GM21528 (cell line): ENCODE measurements at regions not wholly inside any gene's neighbourhood (a gene's known extent, or its start where the extent isn't known, plus 50 kb on each side); places are given as distances from the start of the nearest gene placed in this dataset.
"Not testable (repeated sequence)": the region's sequence is repeated elsewhere in the genome, so short reads cannot be mapped to it uniquely, and the experiment has no call there.

Source experiments
- ATAC-seq: cut with Tn5 transposase; IDR thresholded peaks from one replicate; pipeline ENCODE4 v1.9.1; 2021; ENCODE audit warnings: mild to moderate bottlenecking, moderate library complexity; ENCODE audit not compliant: unreplicated experiment, low FRiP score

DNA sequence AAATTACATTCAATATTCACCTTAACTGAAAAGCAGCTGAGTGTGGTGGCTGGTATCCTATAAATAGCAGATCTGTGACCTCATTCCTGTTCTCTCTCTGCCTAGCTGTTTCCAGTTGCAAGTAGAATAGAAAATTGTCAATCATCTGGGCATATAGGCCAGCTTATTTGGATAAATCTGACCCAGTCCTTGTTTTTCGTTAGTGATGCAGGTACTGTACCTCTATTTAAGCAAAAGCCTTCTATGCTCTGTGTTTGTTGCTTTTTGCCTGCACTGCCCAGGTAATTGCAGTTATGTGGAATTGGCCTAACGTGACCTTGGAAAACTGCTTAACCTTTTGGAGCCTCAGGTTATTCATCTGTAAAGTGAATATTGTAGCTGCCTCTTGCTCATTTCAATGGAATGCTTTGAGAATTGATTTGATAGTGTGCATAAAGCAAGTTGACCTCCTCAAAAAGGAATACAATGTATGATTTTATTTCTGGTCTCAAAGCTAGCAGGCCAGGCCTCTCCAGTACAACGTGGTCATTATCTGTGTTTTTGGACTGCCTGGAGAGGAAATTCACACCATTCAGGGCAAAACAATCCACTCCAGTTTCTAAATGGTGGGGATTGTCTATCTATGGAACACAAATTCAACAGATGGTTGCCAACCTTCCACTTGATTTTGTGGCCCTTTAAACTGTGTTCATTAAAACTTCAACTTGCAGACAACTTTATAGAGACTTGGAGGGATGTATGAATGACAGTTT, 508.7 kb upstream of the CITED2 start:
- ATAC-seq: no peak

DNA sequence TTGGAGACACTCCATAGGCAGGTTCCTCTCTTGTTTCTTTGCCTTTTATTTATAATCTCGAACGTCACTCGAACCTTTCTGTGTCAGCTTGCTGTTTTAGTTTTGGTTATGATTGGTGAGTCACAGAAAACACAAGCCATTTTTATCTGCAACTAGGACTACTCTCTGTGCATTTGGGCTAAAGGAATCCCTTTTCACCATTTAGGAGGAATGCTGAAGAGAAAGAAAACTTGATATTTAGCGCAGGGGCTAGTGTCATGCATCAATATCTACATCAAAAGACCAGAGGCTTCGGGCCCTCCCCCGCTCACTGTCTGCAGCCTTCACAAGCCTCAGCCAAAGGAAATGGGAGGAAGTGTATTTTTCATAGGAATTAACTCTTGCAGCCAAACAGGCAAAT, 507.8 kb upstream of the CITED2 start:
- ATAC-seq: peak; percentile 4

DNA sequence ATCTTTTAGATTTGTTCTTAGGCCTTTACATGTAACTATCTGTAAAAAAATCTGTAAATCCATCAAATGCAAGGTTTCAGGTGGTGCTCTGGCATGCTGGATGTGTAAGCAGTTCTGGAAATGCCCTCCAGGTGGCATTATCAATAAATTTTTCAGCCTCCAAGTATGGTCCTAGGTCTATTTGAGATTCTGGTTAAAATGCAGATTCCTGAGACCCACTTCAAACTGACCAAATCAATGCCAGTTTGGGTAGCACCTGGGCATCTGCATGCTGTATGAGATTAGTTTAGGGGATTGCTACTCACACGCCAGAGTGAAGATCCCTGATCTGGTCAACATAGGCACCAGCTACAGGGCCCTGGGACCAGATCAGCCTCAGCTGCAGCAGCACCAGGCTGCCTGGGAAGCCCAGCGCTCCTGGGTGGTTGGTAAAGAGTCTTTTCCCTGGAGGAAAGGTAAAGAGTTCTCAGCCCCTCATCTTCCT, 507.3 kb upstream of the CITED2 start:
- ATAC-seq: peak; percentile 76

DNA sequence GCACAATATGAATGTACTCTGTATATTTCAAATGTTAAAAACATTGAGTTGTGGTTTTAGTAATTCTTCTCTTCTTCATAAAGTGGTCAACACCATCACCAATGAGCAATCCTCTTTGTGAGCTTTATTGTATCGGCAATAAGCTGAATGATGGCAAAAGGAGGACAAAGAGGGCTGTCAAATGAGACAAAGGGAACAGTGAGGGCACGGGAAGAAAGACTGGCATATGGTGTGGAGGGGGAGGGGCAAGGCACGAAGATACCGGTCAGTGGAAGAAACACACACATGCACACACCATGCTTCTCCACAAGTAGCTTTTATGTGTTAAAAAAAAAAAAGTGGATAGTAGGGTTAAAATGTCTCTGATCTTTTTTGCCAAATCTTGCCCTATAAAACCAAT, 506.8 kb upstream of the CITED2 start:
- no peak for ATAC-seq

DNA sequence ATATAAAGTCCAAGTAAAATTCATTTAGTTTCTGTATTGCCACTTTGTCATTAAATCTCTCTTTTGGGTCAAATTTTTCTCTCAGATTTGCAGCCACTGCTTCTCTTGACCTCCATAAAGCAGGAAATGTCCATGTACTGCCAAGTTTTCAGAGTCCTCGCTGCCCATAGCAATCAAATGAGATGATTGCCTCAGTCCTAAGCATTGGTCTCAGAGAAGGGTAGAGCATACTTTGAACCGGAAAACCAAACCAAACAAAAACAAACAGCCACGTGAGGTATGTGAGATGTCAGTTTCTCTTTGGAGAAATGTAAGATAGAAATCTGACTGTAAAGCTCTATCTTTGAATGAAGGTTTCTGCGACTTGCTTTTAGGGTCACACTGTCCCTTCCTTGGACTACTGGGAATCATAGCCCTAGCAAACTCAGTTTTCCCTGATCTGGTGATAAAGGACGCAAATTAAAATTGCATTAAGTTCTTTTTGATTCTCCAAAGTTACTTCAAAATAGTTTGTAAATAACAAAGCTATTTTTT, 505.4 kb upstream of the CITED2 start:
- ATAC-seq: no peak

DNA sequence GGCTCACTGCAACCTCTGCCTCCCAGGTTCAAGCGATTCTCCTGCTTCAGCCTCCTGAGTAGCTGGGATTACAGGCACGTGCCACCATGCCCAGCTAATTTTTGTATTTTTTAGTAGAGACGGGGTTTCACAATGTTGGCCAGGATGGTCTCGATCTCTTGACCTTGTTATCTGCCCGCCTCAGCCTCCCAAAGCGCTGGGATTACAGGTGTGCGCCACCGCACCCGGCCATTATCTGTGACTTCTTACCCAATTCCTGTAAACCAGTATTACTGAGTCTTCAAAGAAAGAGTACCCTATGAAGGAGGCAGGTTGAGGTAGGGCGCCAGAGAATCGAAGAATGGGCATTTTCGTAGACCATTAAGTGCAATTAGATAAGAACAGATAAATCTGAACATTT, 504.8 kb upstream of the CITED2 start:
- not testable (repeated sequence) for ATAC-seq

DNA sequence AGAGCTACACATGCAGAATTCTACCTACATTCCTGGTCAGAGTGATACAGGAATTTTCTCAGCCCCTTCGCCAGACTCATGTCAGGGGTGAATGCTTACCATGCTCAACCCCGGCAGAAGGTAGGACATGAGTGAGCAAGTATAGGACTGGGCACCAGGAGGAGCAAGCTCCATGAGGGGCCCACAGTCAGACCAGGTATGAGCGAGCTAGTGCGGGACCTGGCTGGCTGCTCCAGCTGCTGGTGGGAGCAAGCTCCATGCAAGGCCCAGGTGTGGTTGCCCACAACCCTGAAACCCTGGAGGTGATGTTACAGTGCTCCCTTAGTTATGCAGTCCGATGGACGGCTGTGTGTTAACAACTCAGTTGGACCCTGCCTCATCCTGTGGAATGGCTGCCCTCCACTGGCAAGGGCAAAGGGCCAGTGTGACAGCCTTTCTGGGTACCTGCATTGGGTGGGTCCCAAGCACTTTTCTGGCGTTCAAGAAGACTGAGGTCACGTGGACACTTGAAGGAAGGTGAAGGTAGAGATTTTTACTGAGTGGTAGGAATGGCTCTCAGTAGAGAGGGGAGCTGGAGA, 503.5 kb upstream of the CITED2 start:
- ATAC-seq: no peak

DNA sequence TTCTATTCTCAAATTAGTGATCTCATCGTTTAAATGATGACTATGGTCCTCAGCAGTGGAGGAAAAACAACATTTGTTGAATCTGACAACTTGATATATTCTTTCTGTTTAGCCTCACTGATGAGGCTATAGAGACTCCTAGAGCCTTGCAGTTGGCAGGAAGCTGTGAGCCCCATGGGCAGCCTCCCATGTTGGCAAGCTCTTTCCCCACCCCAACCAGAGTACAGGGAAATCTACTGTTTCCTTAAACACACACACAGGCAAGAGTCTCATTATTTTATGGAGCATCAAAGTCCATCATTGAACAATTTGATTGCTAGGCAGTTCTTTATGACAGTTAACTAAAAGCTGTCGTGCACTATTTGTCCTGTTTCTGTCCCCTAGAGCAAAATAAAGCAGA, 498.2 kb upstream of the CITED2 start:
- no peak for ATAC-seq

DNA sequence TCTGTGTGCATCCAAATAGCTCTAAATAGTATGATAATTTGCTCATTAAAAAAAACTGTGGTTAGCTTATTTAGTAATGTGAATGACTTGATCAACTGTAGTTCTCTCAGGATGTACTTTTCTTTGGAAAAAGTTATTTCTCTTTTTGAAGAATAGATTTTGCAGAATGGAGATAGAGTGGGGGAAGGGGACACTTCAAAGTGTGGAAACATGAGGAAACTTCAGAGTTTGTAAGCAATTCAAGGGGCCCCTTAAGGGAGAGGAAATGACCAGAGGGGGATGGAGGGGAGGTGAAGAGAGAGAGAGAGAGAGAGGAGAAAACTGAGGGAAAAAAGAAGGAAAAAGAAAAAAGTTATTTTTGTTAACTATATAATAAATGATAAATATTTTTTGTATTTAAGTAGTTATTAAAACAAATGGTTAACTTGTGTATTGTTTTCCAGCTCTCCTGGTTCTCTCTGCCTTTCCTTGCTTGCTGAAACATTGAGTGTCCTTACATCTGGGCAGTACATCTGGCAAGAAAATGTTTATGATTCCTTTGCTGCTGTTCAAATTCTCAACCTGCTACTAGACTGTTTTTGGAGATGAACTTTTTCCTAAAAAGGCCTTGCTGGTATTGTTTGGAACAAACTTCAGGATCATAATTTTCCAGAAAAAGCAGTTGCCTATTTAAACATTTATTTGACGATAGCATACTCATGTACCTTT, 497.5 kb upstream of the CITED2 start:
- no peak for ATAC-seq

DNA sequence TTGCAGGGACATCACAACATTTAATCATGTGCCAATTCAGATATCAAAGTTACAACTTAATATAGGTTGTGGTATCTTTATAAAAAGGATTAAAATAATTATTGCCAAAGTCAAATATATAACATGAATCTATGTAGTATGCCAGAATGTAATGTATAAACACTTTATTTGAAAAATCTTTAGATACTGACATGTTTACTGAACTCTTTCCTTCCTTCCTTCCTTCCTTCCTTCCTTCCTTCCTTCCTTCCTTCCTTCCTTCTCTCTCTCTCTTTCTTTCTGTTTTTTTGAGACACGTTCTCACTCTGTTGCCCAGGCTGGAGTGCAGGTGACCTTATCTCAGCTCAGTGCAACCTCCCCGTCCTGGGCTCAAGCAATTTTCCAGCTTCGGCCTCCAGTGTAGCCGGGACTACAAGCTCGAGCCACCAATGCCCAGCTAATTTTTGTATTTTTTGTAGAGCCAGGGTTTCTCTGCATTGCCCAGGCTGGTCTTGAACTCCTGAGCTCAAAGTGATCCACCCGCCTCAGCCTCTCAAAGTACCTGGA, 496.8 kb upstream of the CITED2 start:
- ATAC-seq: no peak

DNA sequence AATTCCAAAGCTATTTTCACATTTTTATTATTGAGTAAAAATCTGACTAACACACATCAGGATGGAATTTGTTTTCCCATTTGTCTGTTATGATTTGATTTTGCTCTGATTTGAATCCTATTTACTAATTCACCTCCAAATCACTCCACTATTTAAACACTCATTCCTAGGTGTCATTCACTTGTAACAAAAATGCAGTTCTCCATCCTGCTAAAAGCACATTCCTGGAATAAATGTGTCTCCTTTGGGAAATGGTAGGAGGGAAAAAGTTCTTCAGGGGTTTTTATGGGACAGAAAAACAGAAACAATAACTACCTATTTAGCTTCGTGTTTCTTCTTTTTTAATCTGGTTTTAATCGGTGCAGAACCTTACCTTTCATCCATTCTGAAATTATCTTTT, 494.1 kb upstream of the CITED2 start:
- no peak for ATAC-seq

DNA sequence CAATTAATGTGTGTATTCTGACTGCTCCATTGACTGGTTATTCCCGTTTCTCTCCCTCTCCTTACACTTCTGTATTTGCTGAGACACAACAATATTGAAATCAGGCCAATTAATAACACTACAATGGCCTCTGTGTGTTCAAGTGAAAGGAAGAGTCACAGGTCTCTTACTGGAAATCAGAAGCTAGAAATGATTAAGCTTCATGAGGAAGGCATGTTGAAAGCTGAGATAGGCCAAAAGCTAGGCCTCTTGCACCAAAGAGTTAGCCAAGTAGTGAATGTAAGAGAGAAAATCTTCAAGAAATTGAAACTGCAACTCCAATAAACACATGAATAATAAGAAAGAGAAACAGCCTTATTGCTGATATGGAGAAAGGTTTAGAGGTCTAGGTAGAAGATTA, 489.5 kb upstream of the CITED2 start:
- ATAC-seq: no peak

DNA sequence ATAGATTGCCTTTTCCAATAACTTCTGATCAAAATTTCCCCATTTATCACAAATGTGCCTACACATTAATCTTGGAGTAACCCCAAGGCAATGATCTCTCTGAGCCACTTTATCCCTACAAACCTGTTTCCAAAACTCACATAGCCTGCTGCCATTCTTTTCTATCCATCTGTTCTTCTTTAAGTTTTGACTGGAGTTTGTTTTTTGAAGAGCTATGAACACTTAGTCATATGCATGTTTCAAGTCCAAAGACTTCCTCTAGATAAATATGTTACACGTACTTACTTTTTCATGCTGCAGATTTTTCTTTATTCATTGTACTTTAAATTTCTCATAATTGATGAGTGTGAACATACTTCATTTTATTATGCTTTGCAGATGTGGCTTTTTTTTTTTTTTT, 488.9 kb upstream of the CITED2 start:
- no peak for ATAC-seq

DNA sequence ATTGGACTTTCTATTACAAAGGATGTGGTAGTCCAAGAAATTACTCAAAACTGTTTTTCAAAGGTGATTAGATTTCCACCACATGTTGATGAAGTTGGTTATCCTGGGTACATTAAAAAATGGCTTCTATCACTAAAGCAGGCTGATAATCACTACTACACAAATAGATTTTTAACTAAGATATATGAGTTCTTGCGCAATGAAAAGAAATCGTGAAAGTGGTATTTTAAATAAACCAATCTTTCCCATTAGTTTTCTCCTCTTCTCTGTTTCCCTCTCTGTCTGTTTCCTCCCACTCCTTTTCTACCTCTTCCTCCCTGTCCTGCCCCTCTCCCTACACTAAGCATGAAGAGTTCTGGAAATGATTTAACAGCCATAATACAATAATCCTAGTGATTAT, 487.9 kb upstream of the CITED2 start:
- no peak for ATAC-seq

DNA sequence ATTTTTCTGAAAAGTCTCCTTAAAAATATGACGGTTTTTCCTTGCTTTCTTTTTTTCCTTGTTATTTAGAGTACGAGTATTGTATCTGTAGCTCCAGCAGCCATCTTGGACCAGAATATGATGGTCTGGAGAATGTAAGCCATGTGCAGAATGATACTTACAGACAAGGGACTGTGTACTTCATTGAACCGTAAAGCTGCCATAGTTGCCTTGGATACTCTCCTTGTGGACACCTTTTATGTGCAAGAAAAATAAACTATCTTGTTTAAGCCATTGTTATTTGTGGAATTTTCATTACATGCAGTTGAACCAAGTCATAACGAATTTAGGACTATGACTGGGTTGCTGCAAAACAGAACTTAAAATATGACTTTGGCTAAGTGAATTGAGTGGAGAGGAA, 485.8 kb upstream of the CITED2 start:
- no peak for ATAC-seq

DNA sequence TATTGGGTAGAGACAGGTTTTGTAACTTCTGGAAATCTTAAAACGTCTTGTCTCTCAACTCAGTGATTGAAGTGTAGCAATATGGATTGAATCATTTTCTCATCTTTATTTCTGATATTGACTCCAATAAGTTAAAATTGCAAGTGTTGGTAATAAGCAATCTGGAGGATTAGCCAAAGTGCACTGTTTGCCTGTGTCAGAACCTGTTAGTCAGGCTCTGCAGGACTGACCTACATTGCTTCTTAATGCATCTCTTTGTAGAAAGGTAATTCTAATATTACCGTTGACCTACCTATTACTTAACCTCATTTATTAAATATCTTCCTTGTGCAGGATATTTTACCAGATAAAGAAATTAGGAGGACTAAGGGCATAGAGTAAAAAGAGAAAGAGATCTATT, 484.0 kb upstream of the CITED2 start:
- no peak for ATAC-seq

DNA sequence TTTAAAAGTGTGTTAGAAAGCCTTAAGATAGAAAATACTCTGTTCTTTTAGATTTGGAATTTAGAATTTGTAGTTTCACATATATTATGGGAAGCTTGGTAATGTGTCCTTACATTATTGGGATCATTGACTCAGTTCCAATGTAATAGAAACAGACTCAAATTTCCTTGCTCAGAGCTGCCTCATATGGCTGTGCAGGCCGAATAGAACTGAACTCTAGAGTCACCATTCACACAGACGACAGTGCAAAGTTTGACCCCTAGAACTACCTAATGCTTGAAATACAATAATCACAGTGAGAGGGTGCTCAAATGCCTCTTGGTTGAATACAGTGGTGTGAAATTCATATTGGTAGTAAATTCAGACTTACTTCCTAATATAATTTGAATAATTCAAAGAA, 482.7 kb upstream of the CITED2 start:
- ATAC-seq: no peak

DNA sequence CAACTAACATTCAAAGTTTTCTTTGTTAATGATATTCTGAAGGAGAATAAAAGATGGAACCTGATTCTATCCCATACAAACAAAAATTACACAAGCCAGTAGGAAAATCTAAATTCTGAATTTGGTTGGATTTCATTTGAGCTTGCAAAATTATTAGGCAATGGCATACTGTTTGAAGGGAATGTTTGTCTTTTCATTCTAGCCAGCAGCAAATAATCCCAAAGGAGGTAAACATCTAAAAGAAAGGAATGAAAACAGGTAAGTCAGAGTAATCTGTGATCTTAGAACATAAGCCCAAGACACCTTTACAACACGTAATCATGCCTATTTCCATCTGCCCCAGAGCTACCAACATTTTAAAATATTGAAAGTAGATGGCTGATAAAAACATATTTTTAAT, 482.1 kb upstream of the CITED2 start:
- ATAC-seq: no peak

DNA sequence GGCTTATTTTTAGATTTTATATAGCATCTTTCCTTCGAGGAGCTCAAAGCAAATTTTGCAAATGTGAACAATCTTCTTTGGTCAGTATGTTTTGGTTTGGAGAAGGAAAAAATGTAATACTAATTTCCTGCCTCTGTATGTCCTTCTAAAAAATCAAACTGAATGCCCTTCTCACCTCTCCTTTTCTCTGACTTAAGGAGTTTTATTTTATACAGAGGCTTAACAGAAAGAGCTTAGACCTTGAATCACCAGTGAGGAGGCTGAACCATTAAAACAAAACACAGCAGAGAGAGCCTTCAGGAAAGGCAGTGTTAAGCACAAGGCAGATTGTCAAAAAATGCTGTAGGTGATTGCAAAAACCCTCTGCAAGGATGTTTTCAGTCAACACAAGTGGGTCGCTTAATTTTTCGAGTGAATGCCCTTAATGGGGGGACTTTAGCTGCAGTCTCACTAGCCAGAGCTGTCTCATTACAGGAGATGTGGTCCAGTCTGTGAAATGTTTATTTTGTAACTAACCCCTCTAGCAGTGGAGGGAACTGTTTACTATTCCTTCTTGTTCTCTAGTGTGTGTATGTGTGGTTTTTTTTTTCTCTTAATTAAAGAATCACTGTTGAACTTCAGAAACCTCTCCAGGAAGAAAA, 481.3 kb upstream of the CITED2 start:
- ATAC-seq: no peak

DNA sequence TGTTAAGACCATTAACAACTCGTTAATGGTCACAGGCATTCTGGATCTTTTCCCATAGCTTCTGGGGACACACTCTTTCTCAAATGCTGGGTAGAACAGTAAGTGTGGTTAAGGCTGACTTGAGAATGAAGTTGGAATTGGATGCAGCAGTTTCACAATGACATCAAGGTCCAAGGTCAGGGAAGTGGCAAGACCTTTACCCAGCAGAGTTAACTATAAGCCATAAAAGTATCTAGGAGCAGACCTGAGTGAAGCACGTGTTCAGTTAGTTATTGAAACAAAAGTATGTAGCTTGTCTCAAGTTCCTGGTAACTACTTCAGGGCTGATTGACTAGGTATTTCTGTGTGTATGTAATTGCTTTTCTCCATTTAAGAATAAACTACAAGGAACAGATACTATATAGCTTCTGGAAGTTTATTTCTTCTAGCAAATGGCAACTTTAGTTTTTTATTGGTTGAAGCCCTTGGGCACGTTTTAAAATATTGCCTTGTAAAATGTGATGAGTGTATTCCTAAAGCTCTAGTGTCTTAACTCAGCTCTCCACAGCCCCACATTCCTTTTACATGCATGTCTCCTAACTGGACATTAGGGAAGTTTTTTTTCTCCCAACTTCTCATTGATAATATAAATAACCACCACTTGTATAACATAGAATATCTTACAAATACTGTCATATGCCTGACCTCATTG, 479.0 kb upstream of the CITED2 start:
- ATAC-seq: no peak
